ENCODE measurements at regions not wholly inside any gene's neighbourhood (a gene's known extent, or its start where the extent isn't known, plus 50 kb on each side); places are given as distances from the start of the nearest gene placed in this dataset.

- DNase-seq, result no peak
Observed at GRCh38 chr10:130230036-130230435, 93.8 kb downstream of the GLRX3 start.

DNA sequence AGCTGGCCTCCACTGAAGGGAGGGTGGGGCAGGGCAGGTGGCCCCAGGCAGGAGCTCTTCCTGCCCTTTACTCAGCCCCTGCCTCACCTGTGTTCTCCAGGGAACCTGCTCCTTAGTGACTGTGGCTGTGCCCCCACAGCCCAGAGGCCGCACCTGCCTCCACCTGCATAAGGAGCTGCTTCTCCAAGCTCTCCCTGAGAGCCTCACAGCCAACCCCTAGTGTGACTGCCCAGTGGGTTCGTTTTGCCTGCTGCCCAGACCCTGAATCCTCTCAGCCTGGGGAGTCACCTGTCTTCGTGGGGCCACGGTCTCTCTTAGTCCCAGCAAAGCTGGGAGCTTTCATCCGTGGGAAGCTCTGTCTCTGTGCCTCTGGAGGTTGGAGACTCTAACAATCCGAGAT, 94.4 kb downstream of the GLRX3 start:
- no peak for DNase-seq

- DNase-seq, result no peak
Observed at GRCh38 chr10:130231251-130231741, 95.1 kb downstream of the GLRX3 start.

DNA sequence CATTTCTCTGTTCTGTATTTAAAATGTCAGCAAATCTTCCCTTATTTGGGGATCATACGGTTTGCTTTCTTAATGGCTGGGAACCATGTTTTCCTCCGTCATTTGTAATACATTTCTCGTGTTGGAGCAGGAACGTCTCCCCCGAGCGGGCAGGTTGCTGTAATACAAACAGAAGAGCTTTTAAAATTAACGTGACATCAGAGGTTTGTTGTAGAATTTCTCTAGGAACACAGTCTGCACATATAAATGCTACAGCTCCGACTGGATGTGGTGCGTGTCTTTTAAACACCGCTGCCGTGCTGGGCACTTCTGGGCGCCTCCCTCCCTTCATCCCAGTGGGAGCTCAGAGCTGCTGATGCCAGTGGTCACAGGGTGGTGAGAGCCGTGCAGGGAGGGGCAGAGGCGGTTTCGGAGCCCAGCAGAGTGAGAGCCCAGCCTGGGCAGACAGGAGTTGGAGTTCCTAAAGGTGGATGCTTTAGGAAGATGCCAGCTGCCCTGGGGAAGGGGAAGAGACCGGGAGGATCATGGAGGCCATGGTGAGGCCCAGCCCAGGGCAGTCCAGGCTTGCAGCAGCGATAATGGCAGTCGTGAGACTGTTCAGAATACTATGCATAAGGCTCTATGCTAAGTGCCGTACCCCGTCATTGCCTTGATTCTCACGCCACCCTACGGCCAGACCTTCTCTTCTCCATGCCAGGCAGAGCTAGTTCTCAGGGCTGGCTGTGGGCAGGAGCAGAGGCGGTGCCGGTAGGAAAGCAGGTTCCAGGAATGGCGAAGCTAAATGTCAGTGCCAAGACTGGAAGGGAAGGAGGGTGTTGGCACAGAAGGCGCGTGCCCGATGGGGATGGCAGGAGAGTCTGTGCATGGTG, 96.2 kb downstream of the GLRX3 start:
- DNase-seq, result no peak

- DNase-seq, result no peak
Observed at GRCh38 chr10:130233035-130233360, 96.8 kb downstream of the GLRX3 start.

GRCh38 chr10:130233426-130233825, 97.2 kb downstream of the GLRX3 start:
- no peak for DNase-seq

DNA sequence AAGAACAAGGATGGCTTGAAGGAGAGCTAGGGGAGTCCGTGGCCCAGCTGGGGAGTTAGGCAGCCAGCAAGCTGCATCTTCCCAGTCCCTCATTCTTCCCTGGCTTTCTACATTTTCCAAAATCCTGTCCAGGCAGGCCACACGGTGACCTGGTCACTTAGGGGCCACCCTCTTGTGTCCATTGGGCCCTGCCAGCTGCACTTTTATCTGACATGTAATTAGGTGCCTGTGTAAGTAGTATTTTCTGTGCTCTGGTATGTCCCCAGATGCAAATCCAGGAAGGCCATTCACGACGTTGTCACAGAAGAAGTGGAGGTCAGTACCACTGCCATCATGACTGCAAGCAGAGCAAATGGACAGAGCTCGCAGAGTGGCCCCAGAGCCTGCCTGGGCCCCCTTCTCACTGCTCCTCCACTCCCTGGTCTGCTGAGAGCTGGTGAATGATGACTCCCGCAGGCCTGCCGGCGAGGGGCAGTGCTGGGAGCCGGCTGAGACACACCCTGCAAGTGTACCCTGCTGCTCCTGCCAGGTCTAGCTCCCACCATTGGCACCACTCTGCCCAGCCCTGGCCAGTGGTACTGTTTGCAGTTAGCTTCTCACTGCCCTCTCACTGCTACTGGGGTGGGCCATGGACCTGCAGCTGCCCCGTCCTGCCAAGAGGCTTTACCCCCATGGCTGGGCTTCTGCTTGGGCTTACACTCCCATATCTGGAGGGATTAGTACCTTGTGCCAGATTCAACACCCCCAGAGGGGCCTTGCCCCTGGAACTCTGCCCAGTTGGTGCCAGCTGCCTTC, 98.2 kb downstream of the GLRX3 start:
- DNase-seq, result no peak

DNA sequence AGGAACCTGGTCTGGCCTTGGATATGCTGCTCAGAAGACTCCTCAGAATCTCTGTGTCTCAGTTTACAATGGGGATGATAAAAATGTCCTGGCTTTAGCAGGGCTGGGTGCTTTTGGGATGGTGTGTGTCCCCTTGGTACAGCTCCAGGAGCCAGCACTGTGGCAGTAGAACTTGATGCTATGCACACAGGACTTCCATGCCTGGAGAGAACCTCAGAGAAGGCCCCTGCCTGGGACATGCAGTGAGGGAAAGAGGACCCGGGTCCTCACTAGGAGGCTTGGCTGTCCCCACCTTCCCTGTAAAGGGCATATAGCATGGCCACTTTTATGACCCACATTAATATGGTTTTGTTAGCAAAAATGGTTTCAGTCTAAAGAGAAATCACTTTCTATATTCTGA, 100.5 kb downstream of the GLRX3 start:
- DNase-seq, result no peak

DNA sequence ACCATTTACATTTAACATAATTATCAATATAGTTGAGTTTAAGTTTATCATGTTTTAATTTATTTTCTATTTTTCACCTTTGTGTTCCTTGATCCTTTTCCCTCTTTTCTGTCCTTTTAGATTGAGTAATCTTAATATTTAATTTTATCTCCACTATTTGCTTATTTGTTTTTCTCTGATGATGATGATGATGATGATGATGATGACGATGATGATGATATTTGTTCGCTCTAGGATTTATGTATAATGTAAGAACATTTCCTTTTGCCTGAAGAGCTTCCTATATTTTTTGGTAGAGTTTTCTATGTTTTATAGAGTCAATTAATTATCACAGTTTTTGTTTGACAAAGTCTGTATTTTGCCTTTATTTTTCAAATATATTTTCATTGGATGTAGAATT, 104.2 kb downstream of the GLRX3 start:
- DNase-seq, result no peak

DNA sequence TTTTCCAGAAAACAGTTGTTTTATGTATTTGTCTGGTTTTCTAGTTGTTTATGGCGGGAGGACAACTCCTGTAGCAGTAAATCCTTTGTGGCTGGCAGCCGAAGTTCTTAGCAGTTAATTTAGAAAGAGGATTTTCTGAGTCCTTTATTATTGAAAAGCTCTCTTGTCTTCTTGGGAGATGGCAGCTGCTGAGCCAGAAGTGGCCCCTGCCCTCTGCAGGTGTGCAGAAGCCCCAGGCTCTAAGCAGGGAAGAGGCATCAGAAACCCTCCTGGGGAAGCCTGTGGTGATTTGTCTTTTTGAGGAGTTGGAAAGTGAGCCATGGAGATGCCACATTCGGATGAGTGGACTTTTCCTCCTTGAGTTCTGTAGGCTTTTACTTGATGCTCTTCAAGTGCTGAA, 106.3 kb downstream of the GLRX3 start:
- DNase-seq, result no peak

GRCh38 chr10:130243015-130243414, 106.8 kb downstream of the GLRX3 start:
- no peak for DNase-seq

- no peak for DNase-seq
Observed at GRCh38 chr10:130244031-130244927, 108.1 kb downstream of the GLRX3 start.

DNA sequence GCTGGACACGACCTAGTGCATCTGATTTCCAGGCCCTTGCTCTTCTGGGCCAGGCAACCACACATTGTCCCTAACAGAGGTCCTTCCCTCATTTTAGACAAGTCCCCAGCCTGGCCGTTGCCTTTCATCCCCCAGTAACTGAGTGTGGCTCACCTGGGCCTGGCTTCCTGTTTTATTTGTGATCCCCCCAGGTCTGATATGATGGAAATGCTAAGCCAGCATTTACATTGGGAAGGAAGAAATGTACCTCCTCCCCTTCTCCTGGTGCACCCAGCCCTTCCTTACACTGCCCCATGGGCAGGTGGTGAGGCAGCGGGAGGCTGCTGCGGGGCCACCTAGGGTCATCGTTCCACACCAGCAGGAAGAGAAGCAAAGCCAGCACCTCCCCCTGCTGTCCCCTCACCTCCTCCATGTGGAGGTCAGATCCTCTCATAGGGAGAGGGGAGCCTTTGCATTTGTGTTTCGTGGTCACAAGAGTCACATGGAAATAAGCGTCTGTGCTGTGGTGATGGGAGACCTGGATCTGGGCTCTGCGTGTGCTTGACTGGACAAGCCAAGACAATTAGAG, 108.8 kb downstream of the GLRX3 start:
- no peak for DNase-seq

GRCh38 chr10:130246113-130246512, 109.9 kb downstream of the GLRX3 start:
- DNase-seq, result no peak

DNA sequence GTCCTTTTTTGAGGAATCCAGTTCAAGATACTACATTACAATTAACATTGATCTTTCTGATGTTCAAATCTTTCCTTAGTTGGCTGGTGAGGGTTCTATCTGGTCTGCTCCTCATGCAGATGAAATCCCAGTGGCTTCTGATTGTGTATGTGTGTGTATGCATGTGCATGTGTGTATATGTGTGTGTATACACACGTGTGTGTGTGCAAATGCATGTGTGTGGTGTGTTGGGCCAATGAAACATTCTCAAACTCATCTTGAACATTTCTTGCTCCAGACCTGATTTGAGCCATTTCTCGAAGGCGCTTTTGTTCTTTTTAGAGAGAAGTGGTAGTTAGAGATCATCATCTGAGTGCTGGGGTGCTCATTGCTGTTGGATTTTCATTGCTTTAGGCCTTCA, 113.9 kb downstream of the GLRX3 start:
- DNase-seq, result no peak

- DNase-seq, result no peak
Observed at GRCh38 chr10:130251766-130252165, 115.6 kb downstream of the GLRX3 start.

GRCh38 chr10:130254243-130254642, 118.1 kb downstream of the GLRX3 start:
- DNase-seq, result no peak

DNA sequence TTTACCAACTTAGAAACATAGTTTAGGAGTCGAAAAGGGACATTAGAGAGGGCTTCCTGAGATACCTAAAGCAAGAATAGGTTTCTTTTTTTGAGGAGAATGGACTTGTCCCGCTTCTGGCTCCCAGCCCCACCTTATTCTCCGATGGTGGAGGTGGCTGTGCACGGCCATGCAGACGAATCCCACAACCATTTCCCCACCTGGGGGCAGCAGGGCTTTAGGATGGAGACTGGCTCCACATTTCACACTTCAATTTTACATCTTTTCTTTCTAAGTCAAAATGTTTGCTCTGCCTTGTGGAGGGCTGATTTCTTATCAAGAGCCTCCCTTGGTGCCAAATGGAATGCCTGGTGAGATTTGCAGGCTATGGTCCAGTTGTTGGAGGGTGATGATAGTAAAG, 118.5 kb downstream of the GLRX3 start:
- no peak for DNase-seq

DNA sequence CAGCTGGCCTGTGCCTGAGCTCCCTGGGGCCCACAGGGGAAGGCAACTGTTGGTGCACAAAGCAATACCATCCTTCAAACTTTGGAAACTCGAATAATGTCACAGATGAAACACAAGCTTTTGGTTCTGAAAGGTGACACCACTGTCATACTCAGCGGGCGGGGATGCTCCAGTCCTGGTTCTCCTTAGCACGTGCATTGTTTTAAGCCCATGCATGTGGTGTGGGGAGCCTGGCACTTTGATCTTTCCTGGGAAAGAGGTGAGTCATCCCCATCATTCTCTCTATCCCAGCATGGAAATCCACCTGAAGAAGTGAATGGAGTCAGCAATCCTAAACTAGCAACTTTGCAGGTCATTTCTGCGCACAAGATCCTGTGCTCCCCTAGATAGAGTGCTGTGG, 119.6 kb downstream of the GLRX3 start:
- DNase-seq, result no peak

DNA sequence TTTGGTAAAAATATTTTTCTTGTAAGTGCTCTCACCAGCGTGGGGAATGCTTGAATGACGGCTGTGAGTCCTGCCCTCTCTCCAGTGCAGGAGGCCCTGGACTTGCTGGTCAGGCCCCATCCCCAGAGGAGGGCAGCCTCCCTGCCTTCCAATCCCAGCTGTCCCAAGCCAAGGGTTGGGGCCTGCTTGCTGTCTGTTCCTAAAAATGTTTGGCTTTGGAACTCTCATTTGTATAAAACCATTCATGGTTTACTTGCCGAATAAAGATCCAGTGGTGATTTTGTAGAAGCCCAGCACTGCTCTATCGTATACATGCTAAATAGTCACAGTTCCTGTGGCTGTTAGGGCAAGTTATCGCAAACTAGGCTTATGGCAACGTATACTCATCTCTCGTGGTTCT, 121.7 kb downstream of the GLRX3 start:
- no peak for DNase-seq

DNA sequence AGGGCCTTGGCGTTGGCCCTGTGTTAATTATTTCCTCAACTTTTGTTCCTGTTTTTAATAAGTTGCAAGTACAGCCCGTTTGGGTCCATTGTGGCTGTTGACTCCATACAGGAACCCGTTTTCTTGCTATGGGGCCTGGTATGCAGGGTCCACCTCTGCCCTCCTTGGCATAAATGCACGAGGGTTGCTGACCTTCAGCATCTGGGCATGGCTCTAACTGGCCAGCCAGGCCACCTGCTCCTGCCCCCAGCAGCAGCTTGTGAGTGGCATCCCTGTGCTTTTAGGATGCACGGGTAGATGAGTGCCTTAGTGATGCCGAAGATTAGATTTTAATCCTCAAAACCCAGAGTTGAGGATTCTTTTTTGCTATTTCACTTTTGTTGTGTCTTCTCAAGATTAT, 123.2 kb downstream of the GLRX3 start:
- DNase-seq, result no peak

GRCh38 chr10:130261306-130261705, 125.1 kb downstream of the GLRX3 start:
- no peak for DNase-seq

DNA sequence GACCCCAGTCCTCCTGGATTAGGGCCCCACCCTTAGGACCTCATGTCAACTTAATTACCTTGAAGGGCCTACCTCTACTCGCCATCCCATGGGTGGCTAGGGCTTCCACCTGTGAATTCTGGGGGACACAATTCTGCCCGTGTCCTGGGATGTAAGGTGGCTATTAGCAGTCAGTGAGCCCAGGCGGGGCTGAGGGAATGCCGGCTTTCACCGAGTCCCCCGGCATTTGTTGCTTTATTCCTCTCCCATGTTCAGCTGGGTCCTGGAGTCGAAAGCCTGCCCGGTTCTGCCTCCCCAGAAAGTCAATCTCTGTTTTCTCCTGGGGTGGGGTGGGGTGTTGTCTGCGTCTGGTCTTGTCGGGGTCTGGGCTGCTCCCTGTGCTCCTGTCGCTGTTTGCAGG, 125.6 kb downstream of the GLRX3 start:
- DNase-seq, result no peak

Data from NCI-H526 (cell line).